HCT116 (cell line): ENCODE measurements at regions not wholly inside any gene's neighbourhood (a gene's known extent, or its start where the extent isn't known, plus 50 kb on each side); places are given as distances from the start of the nearest gene placed in this dataset.

Source experiments
- ATAC-seq: fragments of 200-7000 bp; cut with Tn5 transposase; 2 replicates; pipeline ENCODE4 v1.9.1; 2020; ENCODE audit warnings: mild to moderate bottlenecking, moderate library complexity
- BruUV-seq: library from RNA; stranded (reverse); fragments of 400-500 nt; replicated peaks from 2 replicates; lab custom pipeline; 2021; lab: Mats Ljungman, UMichigan
- CTCF ChIA-PET: fragments of 300-600 bp; sonication (Branson Sonifier 250); formaldehyde crosslinking; loops from one replicate; lab custom pipeline; 2021; ENCODE audit warnings: antibody characterized with exemption; lab: Charles Lee
- POLR2A ChIA-PET: fragments of 300-600, 350-600 bp; sonication (Branson Sonifier 250); formaldehyde crosslinking; loops from one replicate; lab custom pipeline; 2021; ENCODE audit warnings: antibody characterized with exemption; lab: Charles Lee
- RAD21 ChIA-PET, 2 experiments: fragments of 300-600 bp; sonication (Branson Sonifier 250); formaldehyde crosslinking; loops; one replicate each; lab custom pipeline; 2023; ENCODE audit warnings: low total read pairs in 2 of 2; ENCODE audit not compliant: uncharacterized antibody in 2 of 2, unreplicated experiment in 2 of 2, low non-redundant PET in 1 of 2; lab: Charles Lee
- DNase-seq: peaks from one replicate; pipeline ENCODE4 v3.0.0-alpha.2; 2010; ENCODE audit warnings: low read depth, low spot score
- H2AFZ ChIP-seq: fragments of 200-600 bp; shearing (Covaris generic), sonication (generic); 2 replicates; pipeline ENCODE4 v1.6.1; 2017; ENCODE audit warnings: low read depth, mixed run types, mixed read lengths, antibody characterized with exemption, low read length; ENCODE audit not compliant: poor library complexity, severe bottlenecking
- H3K27ac ChIP-seq: 2 replicates; pipeline ENCODE4 v1.5.1; 2012; ENCODE audit warnings: low read depth, low read length
- H3K27me3 ChIP-seq: fragments of 200-600 bp; sonication (generic); 2 replicates; pipeline ENCODE4 v1.6.1; 2016; ENCODE audit warnings: mixed run types, low read length, mixed read lengths; ENCODE audit not compliant: insufficient read depth
- H3K36me3 ChIP-seq, 2 experiments: fragments of 200-500 bp in 1 of 2; fragments of 200-600 bp in 1 of 2; sonication (Bioruptor generic) in 1 of 2; sonication (generic) in 1 of 2; 2 replicates each; pipeline versions ENCODE4 v1.5.1 to v1.6.1; 2014 to 2016; ENCODE audit warnings: low read length in 2 of 2, inconsistent platforms in 1 of 2, mixed read lengths in 1 of 2, mixed run types in 1 of 2; ENCODE audit not compliant: insufficient read depth in 2 of 2, control insufficient read depth in 1 of 2
- H3K4me1 ChIP-seq, 2 experiments: fragments of 200-600 bp in 1 of 2; sonication (generic) in 1 of 2; 2 replicates each; pipeline versions ENCODE4 v1.5.1 to v1.6.1; 2012 to 2017; ENCODE audit warnings: low read length in 2 of 2, inconsistent platforms in 1 of 2, mild to moderate bottlenecking in 1 of 2, mixed read lengths in 1 of 2, mixed run types in 1 of 2, moderate library complexity in 1 of 2; ENCODE audit not compliant: insufficient read depth in 2 of 2, control insufficient read depth in 1 of 2
- H3K4me2 ChIP-seq: fragments of 200-600 bp; sonication (generic); 2 replicates; pipeline ENCODE4 v1.6.1; 2017; ENCODE audit warnings: mixed run types, low read length, mixed read lengths
- H3K4me3 ChIP-seq, 2 experiments: fragments of 200-600 bp in 1 of 2; sonication (generic) in 1 of 2; replicated peaks in 1 of 2; 2 replicates each; pipeline ENCODE4 v1.5.1; 2011 to 2016; ENCODE audit warnings: low read length in 2 of 2, control low read depth in 1 of 2, low read depth in 1 of 2, mild to moderate bottlenecking in 1 of 2, mixed read lengths in 1 of 2, mixed run types in 1 of 2
- H3K79me2 ChIP-seq: fragments of 200-600 bp; sonication (generic); 2 replicates; pipeline ENCODE4 v1.6.1; 2017; ENCODE audit warnings: mild to moderate bottlenecking, mixed run types, low read length, moderate library complexity, mixed read lengths; ENCODE audit not compliant: insufficient read depth
- H3K9ac ChIP-seq: fragments of 200-600 bp; sonication (generic); 2 replicates; pipeline ENCODE4 v1.6.1; 2016; ENCODE audit warnings: low read length, mixed read lengths
- H3K9me2 ChIP-seq: fragments of 200-600 bp; sonication (generic), shearing (Covaris generic); 2 replicates; pipeline ENCODE4 v1.6.1; 2017; ENCODE audit warnings: mixed run types, mild to moderate bottlenecking, moderate library complexity; ENCODE audit not compliant: insufficient read depth
- H3K9me3 ChIP-seq, 2 experiments: fragments of 200-500 bp in 1 of 2; fragments of 200-600 bp in 1 of 2; sonication (Bioruptor generic) in 1 of 2; sonication (generic) in 1 of 2; 2 replicates each; pipeline ENCODE4 v1.6.1; 2014 to 2017; ENCODE audit warnings: low read length in 2 of 2, mixed read lengths in 2 of 2, inconsistent platforms in 1 of 2, low read depth in 1 of 2, mild to moderate bottlenecking in 1 of 2, mixed run types in 1 of 2, moderate library complexity in 1 of 2; ENCODE audit not compliant: control insufficient read depth in 1 of 2, insufficient read depth in 1 of 2
- H4K20me1 ChIP-seq: fragments of 200-600 bp; sonication (generic), shearing (Covaris generic); 2 replicates; pipeline ENCODE4 v1.6.1; 2017; ENCODE audit warnings: mixed run types, mild to moderate bottlenecking, moderate library complexity; ENCODE audit not compliant: insufficient read depth
- ATF3 ChIP-seq: IDR thresholded peaks from 2 replicates; pipeline ENCODE4 v1.6.1; 2012
- CBX3 ChIP-seq: IDR thresholded peaks from 2 replicates; pipeline ENCODE4 v1.6.1; 2012; ENCODE audit warnings: low read depth
- EGR1 ChIP-seq: IDR thresholded peaks from 2 replicates; pipeline ENCODE4 v1.6.1; 2012; ENCODE audit warnings: low read depth
- ELF1 ChIP-seq: IDR thresholded peaks from 2 replicates; pipeline ENCODE4 v1.6.1; 2012; ENCODE audit warnings: low read depth, borderline replicate concordance
- EZH2 ChIP-seq: fragments of 200-600 bp; sonication (generic); IDR thresholded peaks from 2 replicates; pipeline ENCODE4 v1.6.1; 2017; ENCODE audit warnings: antibody characterized with exemption, mixed run types
- EZH2phosphoT487 ChIP-seq: fragments of 200-600 bp; IDR thresholded peaks from 2 replicates; pipeline ENCODE4 v1.6.1; 2018; ENCODE audit warnings: antibody characterized with exemption, borderline replicate concordance
- POLR2AphosphoS5 ChIP-seq: IDR thresholded peaks from 2 replicates; pipeline ENCODE4 v1.6.1; 2011; ENCODE audit warnings: mild to moderate bottlenecking, low read depth, low read length, moderate library complexity
- RAD21 ChIP-seq: IDR thresholded peaks from 2 replicates; pipeline ENCODE4 v1.6.1; 2012; ENCODE audit warnings: low read depth, mild to moderate bottlenecking
- SP1 ChIP-seq: IDR thresholded peaks from 2 replicates; pipeline ENCODE4 v1.6.1; 2012; ENCODE audit warnings: low read depth
- TCF7L2 ChIP-seq: IDR thresholded peaks from 2 replicates; pipeline ENCODE4 v1.7.0; 2011; ENCODE audit warnings: borderline replicate concordance, inconsistent platforms; ENCODE audit not compliant: insufficient read depth, insufficient read length; ENCODE audit errors: extremely low read depth
- ZBTB33 ChIP-seq: IDR thresholded peaks from 2 replicates; pipeline ENCODE4 v1.6.1; 2011; ENCODE audit warnings: mild to moderate bottlenecking, low read length, moderate library complexity; ENCODE audit not compliant: insufficient replicate concordance; ENCODE audit errors: extremely low read depth
- ZFX ChIP-seq: fragments of 450-650 bp; IDR thresholded peaks from 2 replicates; pipeline ENCODE4 v1.6.1; 2017
- ZNF274 ChIP-seq: fragments of 200-500 bp; sonication (Bioruptor generic); IDR thresholded peaks from 2 replicates; pipeline ENCODE4 v1.6.1; 2014; ENCODE audit warnings: mild to moderate bottlenecking, low read depth, low read length, inconsistent platforms
- intact Hi-C: fragments of 100-400 bp; cut with micrococcal nuclease; formaldehyde crosslinking; loops from 2 replicates; pipeline ENCODE4 v1.10.0; 2022

- BruUV-seq = no TSS peak
- no peak overlapping the region for H2AFZ ChIP-seq
- no peak overlapping the region for H3K9ac ChIP-seq
- CTCF ChIA-PET = interaction anchor here (1.1 to 2.3 kb wide), 2 partner anchors 36 to 242 kb away, joined by 3 to 8 read pairs; partner anchors contain the start of gene IVNS1ABP
- intact Hi-C loops = no loop called here
- H3K4me1 ChIP-seq = no peaks in the 10 kb centered on the region
- ATAC-seq = no peak
- H3K4me2 ChIP-seq = no peak overlapping the region
- no peaks in the 10 kb centered on the region for H3K36me3 ChIP-seq
- no peak overlapping the region for H3K4me3 ChIP-seq
- RAD21 ChIA-PET = interaction anchor here in 1 of 2 experiments (1.2 kb wide), 1 partner anchor 242 kb away, joined by 3 read pairs; the partner anchor contains the start of gene IVNS1ABP
- no peaks in the 10 kb centered on the region for H3K79me2 ChIP-seq
- H3K27ac ChIP-seq = no peak overlapping the region
- no peak for TF ChIP-seq EGR1
- no peak for TF ChIP-seq SP1
- no peak for TF ChIP-seq CBX3
- no peak for TF ChIP-seq ATF3
- no peak for TF ChIP-seq ELF1
- no peak for TF ChIP-seq RAD21
- no peak for TF ChIP-seq ZFX
- no peak for TF ChIP-seq ZNF274
- TF ChIP-seq, all 23 proteins: peak for 0
- DNase-seq = no peak
- Histone ChIP-seq H3K9me3 (no peaks in the 10 kb centered on the region), H3K9me2 (no peaks in the 10 kb centered on the region), H3K27me3 (no peaks in the 10 kb centered on the region), H4K20me1 (no peaks in the 10 kb centered on the region)
- POLR2A ChIA-PET = no interaction called here
Observed at GRCh38 chr1:185559151-185559550, 175.0 kb upstream of the HMCN1 start.

- Histone ChIP-seq H3K9me2 (no peaks in the 10 kb centered on the region), H3K9me3 (no peaks in the 10 kb centered on the region), H3K36me3 (no peaks in the 10 kb centered on the region), H3K27me3 (no peaks in the 10 kb centered on the region), H3K4me2 (no peak overlapping the region), H3K4me3 (no peak overlapping the region), H3K79me2 (no peaks in the 10 kb centered on the region), H4K20me1 (no peaks in the 10 kb centered on the region), H3K27ac (no peak overlapping the region), H2AFZ (no peak overlapping the region), H3K9ac (no peak overlapping the region), H3K4me1 (no peaks in the 10 kb centered on the region)
- ATAC-seq (no peak), DNase-seq (no peak)
- BruUV-seq = no TSS peak
- ChIA-PET RAD21 (no interaction called here), POLR2A (no interaction called here), CTCF (no interaction called here)
- intact Hi-C loops = no loop called here
- TF ChIP-seq ATF3 (no peak), EZH2phosphoT487 (no peak), SP1 (no peak), RAD21 (no peak), EZH2 (no peak), POLR2AphosphoS5 (no peak), ZBTB33 (no peak), TCF7L2 (no peak)
Observed at GRCh38 chr1:185556561-185556960, 177.6 kb upstream of the HMCN1 start.
